HG02840 (cell line): ENCODE measurements at regions not wholly inside any gene's neighbourhood (a gene's known extent, or its start where the extent isn't known, plus 50 kb on each side); places are given as distances from the start of the nearest gene placed in this dataset.

ENCODE experiments used
- ATAC-seq: cut with Tn5 transposase; IDR thresholded peaks from one replicate; pipeline ENCODE4 v1.9.1; 2021; ENCODE audit warnings: mild to moderate bottlenecking, moderate library complexity, moderate number of reproducible peaks; ENCODE audit not compliant: unreplicated experiment, low FRiP score

DNA sequence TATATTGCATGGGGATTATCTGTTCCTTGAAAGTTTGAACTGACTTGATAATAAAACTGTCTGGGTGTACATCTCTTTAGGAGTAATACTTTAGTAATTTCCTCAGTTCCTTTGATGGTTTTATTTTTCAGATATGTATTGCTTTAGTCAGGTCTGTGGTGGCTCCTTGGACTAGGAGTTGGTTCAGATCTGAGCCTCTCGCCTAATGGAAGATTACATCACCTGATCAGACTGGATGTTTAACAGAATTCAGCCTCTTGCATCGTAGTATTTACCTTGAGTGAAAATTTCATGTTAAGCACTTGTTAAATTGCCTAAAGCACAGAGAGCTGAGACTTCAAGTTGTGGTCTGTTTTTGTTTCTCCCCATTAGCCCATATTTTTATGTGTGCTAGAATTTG, 267.3 kb downstream of the MAP2K4 start:
- ATAC-seq, result no peak

- ATAC-seq, result no peak
Observed at GRCh38 chr17:12290207-12290606, 269.5 kb downstream of the MAP2K4 start.

DNA sequence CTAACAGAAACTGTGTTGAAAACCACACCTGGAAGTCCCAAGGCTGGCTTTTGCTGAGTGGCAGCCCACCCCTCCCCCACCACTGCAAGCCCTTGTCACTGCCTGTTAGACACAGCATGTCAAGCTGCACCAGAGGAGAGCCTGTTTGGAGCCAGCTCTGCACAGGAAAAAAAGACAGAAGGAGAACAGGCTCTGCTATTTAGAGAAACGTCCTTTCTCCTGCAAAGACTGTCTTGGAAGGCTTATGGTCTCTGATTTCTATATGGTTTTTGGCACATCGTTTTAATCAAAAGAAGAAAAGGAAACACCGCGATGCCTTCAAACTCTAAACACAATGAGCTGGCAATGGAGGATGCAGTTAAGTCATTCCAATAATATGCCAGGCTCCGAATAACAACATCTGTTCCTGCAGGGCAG, 275.5 kb downstream of the MAP2K4 start:
- no peak for ATAC-seq

GRCh38 chr17:12301551-12301950, 280.9 kb downstream of the MAP2K4 start:
- ATAC-seq, result no peak

- no peak for ATAC-seq
Observed at GRCh38 chr17:12302711-12303110, 282.0 kb downstream of the MAP2K4 start.

DNA sequence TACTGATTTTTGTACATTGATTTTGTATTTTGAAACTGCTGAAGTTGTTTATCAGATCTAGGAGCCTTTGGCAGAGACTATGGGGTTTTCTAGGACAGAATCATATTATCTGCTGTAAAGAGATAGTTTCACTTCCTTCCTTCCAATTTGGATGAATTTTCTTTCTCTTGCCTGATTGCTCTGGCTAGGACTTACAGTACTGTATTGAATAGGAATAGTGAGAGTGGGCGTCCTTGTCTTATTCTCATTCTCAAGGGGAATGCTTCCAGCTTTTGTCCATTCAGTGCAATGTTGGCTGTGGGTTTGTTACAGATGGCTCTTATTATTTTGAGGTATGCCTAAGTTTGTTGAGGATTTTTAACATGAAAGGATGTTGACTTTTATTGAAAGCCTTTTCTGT, 290.1 kb downstream of the MAP2K4 start:
- ATAC-seq, result no peak

GRCh38 chr17:12312692-12313091, 292.0 kb downstream of the MAP2K4 start:
- no peak for ATAC-seq

- ATAC-seq, result no peak
Observed at GRCh38 chr17:12313786-12314185, 293.1 kb downstream of the MAP2K4 start.

DNA sequence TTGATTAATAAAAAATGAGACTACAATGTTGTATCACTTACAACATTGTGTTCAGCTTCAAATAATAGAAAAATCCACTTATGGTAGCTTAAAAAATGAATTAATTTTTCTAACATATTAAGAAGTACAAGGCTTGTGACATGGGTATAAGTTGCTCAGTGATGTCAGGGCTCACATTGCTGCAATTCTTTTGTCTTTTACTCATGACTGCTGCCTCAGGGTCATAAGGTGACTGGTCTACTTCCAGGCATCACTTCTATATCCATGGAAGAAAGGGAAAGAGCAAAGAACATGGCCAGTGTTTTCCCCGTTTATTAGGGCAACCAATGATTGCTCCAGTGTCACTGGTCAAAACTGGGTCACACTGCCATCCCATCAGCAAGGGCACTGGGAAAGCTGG, 295.3 kb downstream of the MAP2K4 start:
- no peak for ATAC-seq

DNA sequence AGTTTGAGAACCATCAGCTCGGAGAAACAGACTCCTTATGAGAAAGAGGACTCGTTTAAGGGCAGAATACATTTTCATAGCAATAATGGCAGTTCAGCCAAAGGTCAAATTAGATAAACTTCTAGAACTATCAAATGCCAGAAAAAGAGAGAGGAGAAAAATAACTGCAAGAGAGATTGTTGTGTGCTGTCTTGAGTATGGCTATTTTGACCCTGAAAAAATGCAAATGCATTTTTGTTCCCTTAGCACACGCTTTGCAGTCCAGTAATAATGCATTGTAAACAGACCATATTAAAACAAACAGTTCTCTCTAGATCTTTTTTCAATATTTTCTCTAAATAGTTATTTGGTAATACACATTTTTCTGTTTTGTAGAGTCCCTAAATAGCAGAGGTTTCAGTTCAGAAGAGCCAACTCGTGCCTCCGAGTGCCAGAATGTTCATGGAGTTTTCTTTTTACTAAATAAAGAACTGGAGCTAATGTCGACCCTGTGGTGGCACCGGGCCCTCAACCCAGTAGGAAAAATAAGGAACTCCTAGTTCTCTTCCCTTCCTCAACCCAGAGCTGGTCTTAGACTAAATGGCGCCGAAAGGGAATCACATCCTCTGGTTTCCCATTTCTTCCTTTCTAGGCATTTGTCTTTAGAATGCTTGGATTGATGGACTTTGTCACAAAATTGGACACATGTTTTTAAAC, 298.0 kb downstream of the MAP2K4 start:
- no peak for ATAC-seq

DNA sequence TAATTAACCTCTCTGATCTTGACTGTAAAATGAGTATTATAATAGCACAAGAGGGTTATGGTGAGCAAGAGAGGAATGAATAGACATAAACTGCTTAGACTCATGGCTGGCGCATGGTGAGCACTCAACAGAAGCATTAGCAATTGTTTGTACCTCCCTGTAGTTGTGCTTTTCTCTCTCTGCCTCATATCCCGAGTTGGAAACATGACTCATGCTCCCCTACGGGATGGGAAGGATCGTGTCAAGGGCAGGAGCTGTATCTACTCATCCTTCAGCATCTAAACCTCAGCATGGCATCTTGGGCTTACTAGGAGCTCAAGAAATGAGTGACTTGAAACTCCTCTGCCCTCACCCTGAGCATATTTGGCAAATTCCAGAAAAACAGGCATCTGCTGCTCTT, 299.6 kb downstream of the MAP2K4 start:
- ATAC-seq, result no peak

- no peak for ATAC-seq
Observed at GRCh38 chr17:12328204-12328603, 307.5 kb downstream of the MAP2K4 start.

GRCh38 chr17:12330456-12330855, 309.8 kb downstream of the MAP2K4 start:
- no peak for ATAC-seq

DNA sequence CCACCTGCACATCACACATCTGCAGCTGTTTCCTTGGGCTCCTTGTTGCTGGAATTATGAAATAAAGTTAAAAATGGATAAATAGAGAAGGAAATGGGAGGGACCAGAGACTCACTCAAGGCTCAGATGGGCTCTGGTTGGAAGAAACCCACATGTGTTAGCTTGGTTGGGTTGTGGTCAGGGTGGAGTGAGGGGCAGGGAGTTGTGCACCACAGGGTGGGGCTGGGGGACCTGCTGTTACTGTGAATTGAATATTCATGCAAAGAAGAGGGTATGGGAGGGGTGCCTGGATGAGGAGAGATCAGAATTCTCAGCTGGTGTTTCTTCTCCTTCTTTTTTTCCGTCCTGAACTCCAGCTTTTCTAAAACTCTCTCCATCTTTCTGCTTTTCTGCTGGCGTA, 320.7 kb downstream of the MAP2K4 start:
- no peak for ATAC-seq

DNA sequence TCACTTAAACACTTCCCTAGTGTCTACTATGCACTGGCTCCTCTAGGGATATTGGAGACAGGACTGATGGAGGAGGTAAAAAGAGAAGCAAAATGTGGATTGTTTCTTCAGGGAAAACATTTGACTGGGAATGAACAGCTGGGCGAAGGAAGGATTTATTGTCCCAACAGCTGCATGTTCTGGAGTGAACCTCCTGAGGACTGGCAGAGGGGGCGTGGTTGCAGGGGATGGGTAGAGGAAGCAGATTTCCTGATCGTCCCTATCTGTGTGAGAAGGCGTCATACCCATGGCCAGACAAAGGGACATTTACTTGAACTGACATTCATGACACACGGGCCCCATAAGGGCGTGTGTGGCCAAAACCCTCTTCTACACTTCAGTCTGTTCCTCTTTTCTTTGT, 321.5 kb downstream of the MAP2K4 start:
- no peak for ATAC-seq

- ATAC-seq, result no peak
Observed at GRCh38 chr17:12342609-12343435, 322.1 kb downstream of the MAP2K4 start.

DNA sequence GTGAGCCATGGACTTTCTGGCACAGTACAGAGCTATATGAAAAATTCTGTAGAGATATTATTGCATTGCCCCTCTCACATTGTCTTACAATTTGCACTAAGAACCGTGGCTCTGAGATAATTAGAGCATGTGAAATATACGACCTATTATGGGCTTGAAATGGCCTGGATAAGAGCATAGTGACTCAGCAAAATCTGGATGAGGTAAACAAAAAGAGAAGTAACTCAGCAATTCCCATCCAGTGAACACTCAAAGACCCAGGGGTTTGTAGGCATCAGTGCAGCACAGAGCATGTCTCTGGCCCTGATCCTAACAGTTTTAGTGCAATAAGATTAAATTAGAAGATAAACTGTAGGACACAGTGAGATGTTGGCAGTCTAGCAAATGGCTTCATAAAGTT, 317.2 kb upstream of the MYOCD start:
- ATAC-seq, result no peak

GRCh38 chr17:12349297-12349696, 316.4 kb upstream of the MYOCD start:
- ATAC-seq, result no peak

DNA sequence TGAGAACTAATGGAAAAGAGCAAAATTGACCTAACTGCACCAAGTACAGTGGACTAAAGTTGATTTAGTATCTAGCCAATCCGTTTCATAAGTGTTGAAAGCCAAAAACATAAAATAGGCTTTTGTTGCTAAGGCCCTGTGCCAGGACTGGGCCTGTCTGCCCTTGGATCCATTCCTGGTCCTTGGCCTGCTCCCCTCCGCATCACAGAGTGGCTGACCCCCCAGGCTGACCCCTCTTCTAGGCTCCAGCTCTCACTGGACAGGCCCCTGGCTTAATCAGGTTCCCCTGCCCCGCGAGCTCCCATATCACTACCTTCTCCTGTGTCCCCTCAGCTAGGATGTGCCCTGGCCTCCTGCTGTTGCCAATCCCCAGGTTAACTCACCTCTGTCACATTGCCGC, 313.6 kb upstream of the MYOCD start:
- no peak for ATAC-seq

GRCh38 chr17:12357600-12357999, 308.1 kb upstream of the MYOCD start:
- ATAC-seq, result no peak

DNA sequence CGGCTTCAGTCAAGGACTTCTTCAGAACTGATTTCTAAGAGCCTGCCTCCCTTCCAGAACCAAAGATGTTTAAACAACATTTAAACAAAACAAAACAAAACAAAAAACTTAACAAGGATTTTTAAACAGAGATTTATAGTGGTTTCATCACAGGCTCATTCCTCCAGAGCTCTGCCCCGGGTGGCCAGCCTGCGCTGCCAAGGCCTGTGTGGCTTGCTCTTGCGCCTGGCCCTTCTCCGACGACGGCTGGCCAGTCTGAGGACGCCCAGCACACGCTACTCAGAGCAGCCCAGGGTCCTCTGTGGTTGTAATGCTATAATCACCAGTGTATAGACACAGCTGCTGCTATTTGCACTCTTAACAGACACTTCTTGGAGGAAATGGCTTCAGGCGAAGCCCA, 307.2 kb upstream of the MYOCD start:
- no peak for ATAC-seq

DNA sequence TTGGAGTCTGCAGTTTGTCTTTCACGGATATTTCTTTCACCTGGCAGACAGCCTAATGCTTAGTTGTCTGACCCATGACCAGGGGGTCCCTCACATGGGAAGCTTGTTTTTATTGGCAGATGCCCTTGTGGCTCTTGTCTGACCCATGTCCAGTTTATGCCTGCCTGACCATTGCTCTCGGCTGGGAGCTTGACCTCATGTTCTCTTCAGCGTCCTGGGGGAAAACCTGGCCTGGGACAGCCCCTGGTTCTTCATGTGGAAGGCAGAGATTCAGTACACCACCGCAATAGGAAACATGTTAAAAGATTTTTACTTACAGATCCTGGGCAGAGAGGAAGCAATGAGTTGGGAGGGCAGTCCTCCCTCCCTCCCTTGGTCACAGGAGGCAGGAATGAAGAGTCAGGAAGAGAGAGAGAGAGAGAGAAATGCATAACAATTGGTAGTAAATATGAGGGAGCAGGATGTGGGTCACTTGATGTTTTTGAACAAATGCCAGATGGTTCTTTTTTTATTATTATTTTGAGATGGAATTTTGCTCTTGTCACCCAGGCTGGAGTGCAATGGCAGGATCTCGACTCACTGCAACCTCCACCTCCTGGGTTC, 302.7 kb upstream of the MYOCD start:
- no peak for ATAC-seq
